ENCODE measurements at regions not wholly inside any gene's neighbourhood (a gene's known extent, or its start where the extent isn't known, plus 50 kb on each side); places are given as distances from the start of the nearest gene placed in this dataset.
"Not testable (repeated sequence)": the region's sequence is repeated elsewhere in the genome, so short reads cannot be mapped to it uniquely, and the experiment has no call there.

- TF ChIP-seq, protein P1, sequence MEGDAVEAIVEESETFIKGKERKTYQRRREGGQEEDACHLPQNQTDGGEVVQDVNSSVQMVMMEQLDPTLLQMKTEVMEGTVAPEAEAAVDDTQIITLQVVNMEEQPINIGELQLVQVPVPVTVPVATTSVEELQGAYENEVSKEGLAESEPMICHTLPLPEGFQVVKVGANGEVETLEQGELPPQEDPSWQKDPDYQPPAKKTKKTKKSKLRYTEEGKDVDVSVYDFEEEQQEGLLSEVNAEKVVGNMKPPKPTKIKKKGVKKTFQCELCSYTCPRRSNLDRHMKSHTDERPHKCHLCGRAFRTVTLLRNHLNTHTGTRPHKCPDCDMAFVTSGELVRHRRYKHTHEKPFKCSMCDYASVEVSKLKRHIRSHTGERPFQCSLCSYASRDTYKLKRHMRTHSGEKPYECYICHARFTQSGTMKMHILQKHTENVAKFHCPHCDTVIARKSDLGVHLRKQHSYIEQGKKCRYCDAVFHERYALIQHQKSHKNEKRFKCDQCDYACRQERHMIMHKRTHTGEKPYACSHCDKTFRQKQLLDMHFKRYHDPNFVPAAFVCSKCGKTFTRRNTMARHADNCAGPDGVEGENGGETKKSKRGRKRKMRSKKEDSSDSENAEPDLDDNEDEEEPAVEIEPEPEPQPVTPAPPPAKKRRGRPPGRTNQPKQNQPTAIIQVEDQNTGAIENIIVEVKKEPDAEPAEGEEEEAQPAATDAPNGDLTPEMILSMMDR (conservative IDR thresholded peaks at IDR 0.05; ENCODE audit: low read depth, low read length): no peak
- DNase-seq (ENCODE audit: low read depth): no peak
- no peak overlapping the region for H3K4me3 ChIP-seq (ENCODE audit: low read depth, low read length)
Observed at GRCh38 chr3:151600783-151601182, 132.9 kb upstream of the AADACL2 start.

DNA sequence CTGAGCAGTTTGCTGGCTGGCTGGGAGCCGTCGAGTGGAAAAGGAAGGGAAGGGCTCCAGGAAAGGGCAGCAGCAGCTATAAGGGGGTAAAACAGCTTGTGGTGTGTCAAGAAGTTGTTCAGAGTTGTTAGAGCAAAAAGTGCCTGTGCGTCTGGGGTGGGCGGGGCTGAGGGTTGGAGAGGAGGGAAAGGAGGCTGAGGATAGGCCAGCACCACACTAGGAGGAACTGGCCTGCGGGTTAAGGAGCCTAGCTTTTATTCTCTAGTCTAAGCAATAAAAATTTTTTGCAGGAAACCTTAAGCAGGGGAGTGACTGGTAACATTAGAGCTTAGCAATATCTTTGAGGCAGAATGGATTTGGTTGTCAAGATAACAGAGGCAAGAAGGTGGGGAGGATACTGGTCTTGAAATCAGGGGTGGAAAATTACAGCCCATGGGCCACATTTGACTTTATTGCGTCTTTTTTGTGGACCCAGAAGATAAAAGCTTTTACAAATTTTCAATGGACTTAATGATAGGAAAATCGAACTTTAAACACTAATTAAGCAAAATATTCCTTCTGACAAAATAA lies 134.5 kb upstream of the AADACL2 start:
- no peak overlapping the region for H3K4me3 ChIP-seq (ENCODE audit: low read depth, low read length)
- TF ChIP-seq, protein P1 (conservative IDR thresholded peaks at IDR 0.05; ENCODE audit: low read depth, low read length): no peak
- no peak for DNase-seq (ENCODE audit: low read depth)

DNA sequence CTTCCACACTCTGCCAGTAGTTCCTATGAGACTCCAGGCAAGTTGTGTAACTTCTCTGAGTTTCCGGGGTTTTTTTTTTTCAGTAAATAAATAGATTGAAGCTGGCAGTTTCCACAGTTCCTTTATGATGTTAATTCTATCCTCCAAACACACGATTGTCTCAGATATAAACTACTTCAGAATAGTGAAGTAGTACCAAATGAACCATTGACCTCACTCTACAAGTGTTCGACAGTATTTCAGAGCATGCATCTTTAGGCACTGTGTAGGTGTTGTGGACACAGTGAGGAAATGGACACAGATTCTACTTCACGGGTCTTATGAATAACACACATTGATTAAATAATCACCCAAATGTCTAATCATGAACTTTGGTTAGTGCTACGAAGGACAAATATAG lies 136.1 kb upstream of the IGSF10 start:
- TF ChIP-seq, protein P1 (conservative IDR thresholded peaks at IDR 0.05; ENCODE audit: low read depth, low read length): no peak
- H3K4me3 ChIP-seq (ENCODE audit: low read depth, low read length): no peak overlapping the region
- no peak for DNase-seq (ENCODE audit: low read depth)

- no peak overlapping the region for H3K4me3 ChIP-seq (ENCODE audit: low read depth, low read length)
- no peak for DNase-seq (ENCODE audit: low read depth)
- TF ChIP-seq, protein P1 (conservative IDR thresholded peaks at IDR 0.05; ENCODE audit: low read depth, low read length): no peak
Observed at GRCh38 chr3:151593928-151594327, 133.1 kb upstream of the IGSF10 start.

DNA sequence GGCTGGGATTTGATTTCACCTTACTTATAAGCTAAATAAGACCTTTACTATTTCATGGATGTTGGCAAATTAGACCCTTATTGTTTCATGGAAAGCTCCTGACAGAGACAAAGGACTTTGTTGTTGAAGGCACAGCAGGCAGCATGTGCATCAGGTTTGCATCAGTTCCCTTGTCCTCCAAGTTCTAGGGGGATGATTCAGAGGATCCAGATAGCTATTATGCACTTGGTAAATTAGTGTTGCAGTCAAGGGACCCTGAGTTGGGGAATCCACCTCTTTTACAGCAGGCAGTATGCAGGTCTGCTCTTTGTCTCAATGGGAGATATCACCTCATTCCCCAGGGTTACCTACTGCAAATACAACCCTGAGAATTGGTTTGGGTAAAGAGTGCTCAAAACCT lies 131.4 kb upstream of the IGSF10 start:
- no peak for DNase-seq (ENCODE audit: low read depth)
- TF ChIP-seq, protein P1 (conservative IDR thresholded peaks at IDR 0.05; ENCODE audit: low read depth, low read length): no peak
- no peak overlapping the region for H3K4me3 ChIP-seq (ENCODE audit: low read depth, low read length)

DNA sequence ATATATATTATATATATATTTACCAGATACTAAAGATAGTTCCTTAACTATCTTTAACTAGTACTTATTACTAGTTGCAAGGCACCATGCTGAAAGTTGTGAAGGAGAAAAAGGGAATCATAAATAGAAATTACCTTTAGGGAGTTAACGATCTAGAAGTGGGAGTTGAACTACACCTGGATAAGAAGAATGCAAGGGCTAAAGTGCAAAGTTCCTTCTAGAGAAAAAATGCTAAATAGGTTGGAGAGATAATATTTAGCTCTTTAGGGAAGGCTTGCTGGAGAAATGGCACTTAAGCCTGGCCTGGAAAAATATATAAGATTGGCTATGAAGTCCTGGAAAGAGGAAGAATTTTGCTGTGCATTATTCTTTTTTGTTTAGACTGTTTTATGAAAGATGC lies 130.6 kb upstream of the IGSF10 start:
- no peak for DNase-seq (ENCODE audit: low read depth)
- no peak overlapping the region for H3K4me3 ChIP-seq (ENCODE audit: low read depth, low read length)
- TF ChIP-seq, protein P1 (conservative IDR thresholded peaks at IDR 0.05; ENCODE audit: low read depth, low read length): no peak

DNA sequence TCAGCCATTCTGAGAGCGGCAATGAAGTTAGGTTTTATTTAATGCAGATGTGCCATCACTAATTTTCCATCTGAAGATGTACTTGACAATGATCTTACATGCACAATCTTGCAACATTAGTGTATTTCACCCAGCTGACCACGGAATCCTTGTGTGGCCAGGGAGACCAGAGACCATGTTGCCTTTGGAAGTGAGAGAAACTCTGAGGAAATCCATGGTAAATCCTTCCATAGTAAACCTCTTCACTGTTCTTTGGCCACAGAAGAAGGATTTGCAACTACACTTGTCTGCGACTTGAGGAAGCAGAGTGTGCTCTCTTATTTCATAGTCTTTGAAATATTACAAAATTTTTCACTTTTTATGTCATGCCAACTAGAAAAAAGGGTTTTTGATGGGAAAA lies 128.4 kb upstream of the IGSF10 start:
- TF ChIP-seq, protein P1 (conservative IDR thresholded peaks at IDR 0.05; ENCODE audit: low read depth, low read length): no peak
- no peak for DNase-seq (ENCODE audit: low read depth)
- no peak overlapping the region for H3K4me3 ChIP-seq (ENCODE audit: low read depth, low read length)

DNA sequence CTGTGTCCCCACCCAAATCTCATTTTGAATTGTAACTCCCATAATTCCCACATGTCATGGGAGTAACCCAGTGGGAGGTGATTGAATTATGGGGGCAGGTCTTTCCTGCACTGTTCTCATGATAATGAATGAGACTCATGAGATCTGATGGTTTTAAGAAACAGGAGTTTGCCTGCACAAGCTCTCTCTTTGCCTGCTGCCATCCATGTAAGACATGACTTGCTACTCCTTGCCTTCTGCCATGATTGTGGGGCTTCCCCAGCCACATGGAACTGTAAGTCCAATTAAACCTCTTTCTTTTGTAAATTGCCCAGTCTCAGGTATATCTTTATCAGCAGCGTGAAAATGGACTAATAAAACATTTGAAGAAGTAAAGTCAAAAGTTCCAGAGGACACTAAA lies 126.8 kb upstream of the IGSF10 start:
- not testable (repeated sequence) for H3K4me3 ChIP-seq (ENCODE audit: low read depth, low read length); DNase-seq (ENCODE audit: low read depth)

Measured in epithelial cell of proximal tubule (primary cell).